Endodermal cell (in vitro differentiated cells): ENCODE measurements at regions not wholly inside any gene's neighbourhood (a gene's known extent, or its start where the extent isn't known, plus 50 kb on each side); places are given as distances from the start of the nearest gene placed in this dataset.

Experiments
- DNase-seq: peaks from one replicate; pipeline ENCODE4 v3.0.0-alpha.2; 2017
- H3K27ac ChIP-seq: 2 replicates; pipeline ENCODE4 v1.5.1; 2013; ENCODE audit warnings: mild to moderate bottlenecking, low read depth, low read length, moderate library complexity
- H3K27me3 ChIP-seq: 2 replicates; pipeline ENCODE4 v1.6.1; 2013; ENCODE audit warnings: mild to moderate bottlenecking, low read length, moderate library complexity; ENCODE audit not compliant: insufficient read depth, control insufficient read depth, poor library complexity, severe bottlenecking
- H3K36me3 ChIP-seq: 2 replicates; pipeline ENCODE4 v1.7.0; 2013; ENCODE audit warnings: mild to moderate bottlenecking, low read length, moderate library complexity; ENCODE audit not compliant: control insufficient read depth, insufficient read depth
- H3K4me1 ChIP-seq: one replicate; pipeline ENCODE4 v1.7.0; 2013; ENCODE audit warnings: low read length; ENCODE audit not compliant: control insufficient read depth, insufficient read depth
- H3K4me3 ChIP-seq: 2 replicates; pipeline ENCODE4 v1.5.1; 2013; ENCODE audit warnings: mild to moderate bottlenecking, low read length, moderate library complexity
- H3K9ac ChIP-seq: 2 replicates; pipeline ENCODE4 v1.6.1; 2013; ENCODE audit warnings: mild to moderate bottlenecking, low read length, moderate library complexity; ENCODE audit not compliant: poor library complexity, severe bottlenecking; ENCODE audit errors: extremely low read depth
- H3K9me3 ChIP-seq: 2 replicates; pipeline ENCODE4 v1.6.1; 2013; ENCODE audit warnings: mild to moderate bottlenecking, low read length, moderate library complexity; ENCODE audit not compliant: control insufficient read depth
- H3K27ac Mint-ChIP-seq: 2 replicates; pipeline ENCODE4 v1.8.0; 2020; ENCODE audit warnings: mixed read lengths
- H3K27me3 Mint-ChIP-seq: 2 replicates; pipeline ENCODE4 v1.8.0; 2021; ENCODE audit warnings: mild to moderate bottlenecking, mixed read lengths; ENCODE audit not compliant: insufficient read depth
- H3K36me3 Mint-ChIP-seq: 2 replicates; pipeline ENCODE4 v1.8.0; 2020; ENCODE audit warnings: low read depth, mixed read lengths
- H3K4me1 Mint-ChIP-seq: 2 replicates; pipeline ENCODE4 v1.8.0; 2020; ENCODE audit warnings: mixed read lengths
- H3K4me3 Mint-ChIP-seq: 2 replicates; pipeline ENCODE4 v1.8.0; 2020; ENCODE audit warnings: mild to moderate bottlenecking, moderate library complexity, mixed read lengths
- H3K9me3 Mint-ChIP-seq: 2 replicates; pipeline ENCODE4 v1.8.0; 2020; ENCODE audit warnings: mild to moderate bottlenecking, mixed read lengths
- CTCF ChIP-seq: fragments of 200-600 bp; sonication (generic); conservative IDR thresholded peaks from 2 replicates; pipeline ENCODE4 v1.5.0; 2021; ENCODE audit warnings: antibody characterized with exemption, mild to moderate bottlenecking
- WGBS, 2 experiments: methylation state at CpG; one replicate each; pipeline versions ENCODE4 v1.1.5 to v1.1.7; 2013; ENCODE audit warnings: missing lambda C conversion rate in 2 of 2, mixed read lengths in 1 of 2; ENCODE audit not compliant: insufficient coverage in 1 of 2, insufficient read length in 1 of 2; 5-methylcytosine and 5-hydroxymethylcytosine counted together

- no peaks in the 10 kb centered on the region for H3K9me3 ChIP-seq
- Mint-ChIP-seq H3K9me3 (no peaks in the 10 kb centered on the region), H3K36me3 (no peaks in the 10 kb centered on the region), H3K4me1 (peaks cover 2% of the 10 kb centered on the region), H3K27me3 (no peaks in the 10 kb centered on the region), H3K27ac (no peak overlapping the region), H3K4me3 (no peak overlapping the region)
- WGBS, 2 experiments: 97% methylated on average over 2 of the region's 2 CpGs; no CpG with 5 or more reads in 1 of the 2 experiments
- H3K9ac ChIP-seq: no peak overlapping the region
- H3K4me1 ChIP-seq: no peaks in the 10 kb centered on the region
- H3K27me3 ChIP-seq: no peaks in the 10 kb centered on the region
- no peak overlapping the region for H3K4me3 ChIP-seq
- no peak overlapping the region for H3K27ac ChIP-seq
- no peaks in the 10 kb centered on the region for H3K36me3 ChIP-seq
- no peak for TF ChIP-seq CTCF
- no peak for DNase-seq
These were observed 853.6 kb downstream of the KCNA4 start for GRCh38 chr11:29163231-29163630.

GRCh38 chr11:29162491-29162890 lies 854.3 kb downstream of the KCNA4 start:
- Mint-ChIP-seq H3K27ac (no peak overlapping the region), H3K27me3 (no peaks in the 10 kb centered on the region), H3K36me3 (no peaks in the 10 kb centered on the region), H3K4me3 (no peak overlapping the region), H3K9me3 (no peaks in the 10 kb centered on the region), H3K4me1 (peaks cover 2% of the 10 kb centered on the region)
- no peak overlapping the region for H3K9ac ChIP-seq
- no peak for DNase-seq
- H3K27me3 ChIP-seq: no peaks in the 10 kb centered on the region
- WGBS, 2 experiments: 84 to 86% methylated on average over 2 of the region's 2 CpGs
- H3K27ac ChIP-seq: no peak overlapping the region
- no peak for TF ChIP-seq CTCF
- H3K9me3 ChIP-seq: no peaks in the 10 kb centered on the region
- H3K36me3 ChIP-seq: no peaks in the 10 kb centered on the region
- H3K4me3 ChIP-seq: no peak overlapping the region
- H3K4me1 ChIP-seq: no peaks in the 10 kb centered on the region

GRCh38 chr11:29161191-29161590 lies 855.6 kb downstream of the KCNA4 start:
- no peak overlapping the region for H3K4me3 Mint-ChIP-seq
- H3K27me3 Mint-ChIP-seq: no peaks in the 10 kb centered on the region
- Histone ChIP-seq H3K4me3 (no peak overlapping the region), H3K4me1 (no peaks in the 10 kb centered on the region), H3K27ac (no peak overlapping the region), H3K27me3 (no peaks in the 10 kb centered on the region), H3K9me3 (no peaks in the 10 kb centered on the region), H3K9ac (no peak overlapping the region), H3K36me3 (no peaks in the 10 kb centered on the region)
- H3K9me3 Mint-ChIP-seq: no peaks in the 10 kb centered on the region
- peaks cover 2% of the 10 kb centered on the region for H3K4me1 Mint-ChIP-seq
- 67% methylated on average over 1 of the region's 1 CpG; no CpG with 5 or more reads in 1 of the 2 experiments for WGBS, 2 experiments
- no peaks in the 10 kb centered on the region for H3K36me3 Mint-ChIP-seq
- H3K27ac Mint-ChIP-seq: no peak overlapping the region
- no peak for DNase-seq
- TF ChIP-seq CTCF: no peak
